HG02885 (cell line): ENCODE measurements at regions not wholly inside any gene's neighbourhood (a gene's known extent, or its start where the extent isn't known, plus 50 kb on each side); places are given as distances from the start of the nearest gene placed in this dataset.

Source experiments
- ATAC-seq: cut with Tn5 transposase; IDR thresholded peaks from one replicate; pipeline ENCODE4 v1.9.1; 2021; ENCODE audit warnings: mild to moderate bottlenecking; ENCODE audit not compliant: unreplicated experiment, poor library complexity

DNA sequence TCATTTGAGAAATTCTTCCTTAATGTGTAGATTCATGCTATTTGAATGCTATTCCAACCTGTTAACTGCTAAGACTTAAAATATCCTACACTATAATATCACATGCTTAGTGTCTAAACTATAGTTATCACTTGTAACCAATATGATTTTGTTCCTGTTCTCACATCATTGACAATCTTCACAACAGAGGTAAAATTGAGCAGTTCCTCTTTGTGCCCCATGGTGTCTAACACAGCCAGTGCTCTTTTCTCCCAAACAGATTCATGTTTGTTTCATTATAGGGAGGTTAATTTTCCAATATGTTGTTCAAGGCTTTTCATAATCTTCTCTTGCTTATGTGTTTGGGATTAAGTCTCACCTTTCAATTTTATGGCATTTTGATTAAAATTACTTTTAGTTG lies 591.1 kb downstream of the ZPLD1 start:
- no peak for ATAC-seq

DNA sequence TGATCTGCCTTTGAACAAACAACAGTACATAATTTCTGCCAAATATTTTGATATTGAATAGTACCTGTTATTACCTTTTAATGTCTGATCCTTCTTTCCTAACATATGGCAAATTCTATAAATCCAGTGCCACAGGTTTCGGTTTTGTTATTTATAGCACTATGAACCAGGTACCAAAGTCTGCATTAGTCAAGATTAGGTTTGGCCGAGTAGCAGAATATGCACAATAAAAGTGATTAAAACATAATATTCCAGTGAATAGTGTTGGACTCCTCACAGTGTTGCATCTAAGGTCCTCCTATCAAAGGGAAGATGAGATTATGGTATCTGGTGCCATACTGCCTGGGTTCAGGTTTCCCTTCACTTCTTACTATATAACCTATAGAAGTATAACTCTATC lies 599.0 kb downstream of the ZPLD1 start:
- no peak for ATAC-seq

DNA sequence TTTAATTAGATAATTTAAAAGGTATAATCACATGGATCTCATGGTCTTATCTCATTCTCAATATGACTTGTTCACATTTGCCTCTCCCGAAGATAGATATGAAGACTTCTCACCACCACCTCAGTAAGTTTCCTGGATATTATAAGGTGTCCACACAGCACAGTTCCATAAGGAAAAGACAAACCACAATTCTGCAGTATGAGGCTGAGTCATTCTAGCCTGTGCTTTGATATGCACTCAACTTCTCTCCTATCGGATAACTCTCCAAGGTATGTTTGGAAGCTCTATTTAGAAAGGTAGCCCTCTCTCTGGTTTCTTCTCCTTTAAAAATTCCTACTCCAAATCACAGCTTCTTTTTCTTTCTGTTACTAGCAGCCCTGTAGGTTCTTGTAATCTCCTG lies 612.8 kb downstream of the ZPLD1 start:
- no peak for ATAC-seq

DNA sequence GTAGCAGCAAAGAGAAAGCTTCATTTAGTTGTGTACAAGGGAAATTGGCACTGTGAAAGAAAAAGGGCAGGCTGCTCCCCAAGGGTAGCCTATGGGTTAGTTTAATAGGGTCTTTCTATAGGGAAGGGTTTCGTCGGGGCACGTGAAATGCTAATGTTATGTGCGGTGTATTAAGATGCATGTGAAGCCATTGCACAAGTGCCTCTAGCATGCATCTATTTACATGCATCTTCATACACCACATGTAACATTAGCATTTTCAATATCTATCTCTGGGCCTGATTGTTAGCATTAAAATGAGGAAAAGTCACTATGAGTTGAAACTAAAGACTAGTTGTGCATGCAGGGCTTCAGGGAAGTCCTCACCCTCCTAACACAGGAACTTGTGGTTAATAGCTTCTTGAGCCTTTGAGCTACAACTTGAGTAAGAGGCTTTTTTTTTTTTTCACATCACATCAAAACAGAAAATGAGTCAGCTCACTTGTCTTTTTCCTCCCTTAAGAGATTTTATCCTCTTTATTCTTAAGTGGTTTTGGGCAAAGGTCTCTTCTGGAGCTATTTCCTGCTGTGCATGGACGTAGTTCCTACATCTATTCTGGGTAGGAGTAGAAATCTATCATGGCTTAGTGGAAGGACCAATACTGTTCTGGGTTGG lies 613.4 kb downstream of the ZPLD1 start:
- no peak for ATAC-seq

DNA sequence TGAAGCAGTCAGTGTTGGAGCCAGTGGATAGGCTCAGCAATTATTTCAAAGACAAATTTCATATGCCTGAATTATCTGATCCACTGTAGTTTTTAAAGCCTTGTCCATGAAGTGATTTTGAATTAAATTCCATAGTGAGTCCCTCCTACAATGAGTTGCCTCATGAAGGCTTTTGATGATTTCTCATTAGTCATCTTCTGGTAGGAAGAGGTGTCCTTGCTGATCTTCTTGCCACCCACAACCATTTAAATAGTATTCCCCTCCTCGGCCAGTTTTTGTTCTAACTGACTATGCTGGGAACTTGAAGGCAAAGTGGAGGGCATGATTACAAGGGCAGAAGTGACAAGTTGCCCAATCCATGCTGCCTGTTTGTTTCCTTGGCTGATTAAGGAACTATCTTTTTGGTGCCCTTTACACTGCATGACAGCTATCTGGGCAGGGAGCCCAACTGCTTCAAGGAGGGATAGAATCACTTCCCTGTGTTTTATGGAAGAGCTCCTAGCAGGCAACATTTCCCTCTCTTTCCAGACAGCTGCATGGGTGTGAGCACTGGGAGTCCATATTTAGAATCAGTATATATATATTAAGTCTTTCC lies 617.5 kb downstream of the ZPLD1 start:
- no peak for ATAC-seq

DNA sequence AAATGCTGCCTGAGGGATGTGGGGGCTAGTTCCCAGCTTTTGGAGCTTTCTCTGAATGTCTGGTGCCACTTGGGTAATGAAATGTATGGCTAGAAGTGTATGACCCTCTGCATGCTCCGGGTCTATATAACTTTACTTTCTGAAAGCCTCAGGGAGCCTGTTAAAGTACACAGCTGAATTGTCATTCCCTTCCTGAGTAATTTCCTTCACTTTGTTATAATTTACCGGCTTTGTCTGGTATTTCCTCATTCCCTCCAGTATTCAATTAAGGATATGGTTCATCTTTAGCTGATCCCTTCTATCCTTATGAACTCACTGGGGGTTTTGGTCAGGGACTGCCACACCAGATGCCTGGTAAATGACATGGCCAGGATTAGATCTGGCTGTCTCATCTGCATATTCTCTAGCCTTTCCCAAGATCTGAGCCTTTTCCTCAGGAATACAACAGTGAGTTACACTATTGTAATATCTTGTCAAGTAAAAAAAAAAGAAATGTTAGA lies 620.3 kb downstream of the ZPLD1 start:
- ATAC-seq, result no peak

DNA sequence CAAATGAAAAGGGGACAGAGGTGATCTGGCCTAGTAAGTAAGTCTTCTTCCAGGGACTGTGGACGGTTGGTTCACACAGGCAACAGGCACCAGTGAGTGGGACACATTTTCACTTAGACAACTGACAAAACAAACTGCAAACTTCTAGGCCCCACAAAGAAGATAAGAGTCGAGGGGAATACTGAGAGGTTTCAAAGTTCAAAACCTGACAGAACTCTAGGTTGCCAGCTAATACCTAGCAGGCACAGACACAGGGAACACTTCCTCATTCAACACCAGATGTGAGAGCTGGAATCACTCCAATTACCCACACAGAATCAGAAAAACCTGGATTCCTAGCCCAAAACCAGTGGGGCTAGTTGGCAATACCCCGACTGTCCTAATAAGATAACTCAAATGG lies 621.7 kb downstream of the ZPLD1 start:
- no peak for ATAC-seq

DNA sequence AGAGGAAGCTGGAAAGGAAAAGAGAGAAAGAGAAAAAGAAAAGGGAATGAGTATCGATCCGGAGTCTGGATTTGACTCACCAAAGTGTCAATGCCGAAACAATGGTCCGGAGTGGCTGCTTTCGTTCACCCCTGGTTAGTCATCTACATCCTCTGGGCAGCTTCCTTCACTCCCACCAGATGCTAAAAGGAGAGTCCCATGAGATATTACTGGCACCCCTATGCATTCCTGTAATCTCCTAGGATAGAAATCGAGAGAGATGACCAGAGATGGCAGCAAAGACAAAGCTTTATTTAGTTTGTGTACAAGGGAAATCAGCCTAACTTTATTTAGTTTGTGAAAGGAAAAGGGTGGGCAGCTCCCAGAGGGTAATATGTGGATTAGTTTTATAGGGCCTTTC lies 622.2 kb downstream of the ZPLD1 start:
- no peak for ATAC-seq

DNA sequence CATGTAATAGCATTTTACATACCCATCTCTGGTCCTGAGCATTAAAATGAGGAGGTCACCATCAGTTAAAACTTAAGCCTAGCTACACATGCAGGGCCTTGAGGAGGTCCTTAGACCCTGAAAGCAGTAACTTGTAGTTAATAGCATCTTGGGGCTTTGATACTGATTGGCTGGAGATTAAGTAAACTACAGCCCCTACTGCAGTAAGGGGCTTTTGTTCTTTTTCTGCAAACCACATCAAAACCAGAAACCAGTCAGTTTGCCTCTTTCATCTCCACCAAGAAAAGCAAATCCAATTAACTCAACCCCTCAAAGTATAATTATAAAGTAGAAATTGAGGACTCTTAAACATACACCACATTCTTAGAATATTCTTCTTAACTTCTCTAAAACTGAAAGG lies 622.7 kb downstream of the ZPLD1 start:
- ATAC-seq, result no peak

DNA sequence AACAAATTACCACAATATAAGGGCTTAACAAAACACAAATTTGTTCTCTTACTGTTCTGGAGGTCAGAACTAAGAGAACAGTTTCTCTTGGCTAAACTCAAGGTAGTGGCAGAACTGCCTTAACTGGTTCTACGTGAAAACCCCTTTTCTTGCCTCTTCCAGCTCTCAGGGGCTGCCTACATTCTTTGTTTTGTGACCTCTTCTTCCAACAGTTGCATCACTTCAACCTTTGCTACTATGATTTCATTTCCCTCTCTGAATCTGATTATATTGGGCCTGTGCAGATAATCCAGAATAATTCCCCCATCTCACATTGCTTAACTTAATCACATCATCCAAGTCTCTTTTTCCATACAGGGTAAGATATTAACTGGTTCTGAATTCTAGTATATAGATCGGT lies 624.6 kb downstream of the ZPLD1 start:
- no peak for ATAC-seq

DNA sequence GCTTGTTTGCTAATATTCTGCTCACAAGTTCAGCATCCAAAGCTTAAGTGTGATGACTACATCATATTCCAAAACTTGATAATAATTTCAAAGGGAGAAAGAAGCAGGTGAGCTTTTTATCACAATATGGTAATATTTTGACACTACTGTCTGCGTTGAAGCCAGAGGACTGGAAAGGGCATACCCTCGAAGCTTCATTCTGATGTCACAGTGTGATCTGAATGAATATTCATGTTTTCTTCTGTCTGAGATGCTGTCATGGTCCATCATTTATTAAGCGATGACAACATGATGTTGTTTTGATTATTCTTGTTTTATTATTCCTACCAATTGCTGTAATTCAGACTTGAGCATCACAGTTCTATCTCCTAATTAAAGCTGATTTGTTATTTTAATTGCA lies 625.4 kb downstream of the ZPLD1 start:
- ATAC-seq, result no peak

DNA sequence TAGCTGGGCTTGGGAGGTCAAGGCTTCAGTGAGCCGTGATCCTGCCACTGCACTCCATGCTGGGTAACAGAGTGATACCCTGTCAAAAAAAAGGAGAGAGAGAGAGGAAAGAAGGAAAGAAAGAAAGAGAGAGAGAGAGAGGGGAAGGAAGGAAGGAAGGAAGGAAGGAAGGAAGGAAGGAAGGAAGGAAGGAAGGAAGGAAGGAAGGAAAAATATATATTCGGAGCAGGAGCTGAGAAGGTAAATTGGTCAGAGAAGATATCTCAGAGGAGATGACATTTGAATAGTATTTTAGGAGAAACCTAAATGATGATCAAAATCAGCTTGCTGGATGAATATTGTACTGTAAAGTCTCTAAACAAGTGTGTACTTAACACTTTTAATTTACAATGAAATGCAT lies 633.1 kb downstream of the ZPLD1 start:
- no peak for ATAC-seq

DNA sequence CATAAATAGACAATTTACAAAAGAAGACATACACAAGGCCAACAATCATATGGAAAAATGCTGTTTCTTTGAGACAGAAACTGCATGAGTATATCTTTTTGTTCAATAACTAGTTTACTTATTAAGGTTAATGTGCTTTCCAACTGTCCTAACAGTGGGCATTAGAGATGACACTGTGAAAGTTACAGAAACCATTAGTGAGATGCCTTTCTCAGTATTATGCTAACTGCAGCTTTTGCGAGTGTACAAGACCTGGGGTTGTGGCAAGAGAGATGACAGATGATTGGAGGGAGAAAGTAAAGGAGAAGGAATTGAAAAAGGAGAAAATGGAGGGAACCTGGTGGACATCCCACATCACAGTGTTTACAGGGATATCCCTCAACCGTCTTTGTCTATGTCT lies 640.5 kb downstream of the ZPLD1 start:
- ATAC-seq, result no peak

DNA sequence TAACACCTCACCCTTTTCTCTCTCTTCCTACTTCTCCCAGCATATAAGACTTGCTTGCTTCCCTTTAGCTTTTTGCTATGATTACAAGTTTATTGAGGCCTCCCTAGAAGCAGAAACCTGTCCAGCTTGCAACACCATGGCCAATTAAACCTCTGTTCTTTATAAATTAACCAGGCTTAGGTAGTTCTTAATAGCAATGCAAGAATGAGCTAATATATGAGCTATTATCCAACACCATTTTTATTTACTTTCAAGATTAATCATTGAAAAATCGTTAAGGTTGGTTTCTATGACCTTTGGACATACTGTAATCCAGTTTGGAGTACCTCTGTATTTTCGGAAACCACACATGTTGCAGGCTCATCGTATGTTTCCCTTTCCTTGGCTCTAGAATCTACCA lies 643.1 kb downstream of the ZPLD1 start:
- no peak for ATAC-seq

DNA sequence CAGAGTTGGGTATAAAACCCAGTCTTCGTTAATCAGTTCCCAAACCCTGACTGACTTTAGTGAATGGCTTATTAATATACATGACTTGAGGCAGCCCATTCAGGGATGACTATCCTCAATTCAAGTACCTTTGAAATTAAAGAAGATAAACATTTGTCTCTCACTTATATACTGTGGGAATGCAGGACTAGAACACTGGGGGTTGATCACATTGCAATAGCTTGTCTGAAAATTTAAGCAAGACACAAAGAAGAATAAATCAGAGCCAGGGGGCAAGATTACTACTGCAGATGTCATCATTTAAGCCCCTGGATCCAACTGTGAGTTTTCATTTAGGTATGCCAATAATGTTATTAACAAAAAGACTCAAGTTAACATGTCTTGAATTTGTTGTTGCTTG lies 647.7 kb downstream of the ZPLD1 start:
- no peak for ATAC-seq

DNA sequence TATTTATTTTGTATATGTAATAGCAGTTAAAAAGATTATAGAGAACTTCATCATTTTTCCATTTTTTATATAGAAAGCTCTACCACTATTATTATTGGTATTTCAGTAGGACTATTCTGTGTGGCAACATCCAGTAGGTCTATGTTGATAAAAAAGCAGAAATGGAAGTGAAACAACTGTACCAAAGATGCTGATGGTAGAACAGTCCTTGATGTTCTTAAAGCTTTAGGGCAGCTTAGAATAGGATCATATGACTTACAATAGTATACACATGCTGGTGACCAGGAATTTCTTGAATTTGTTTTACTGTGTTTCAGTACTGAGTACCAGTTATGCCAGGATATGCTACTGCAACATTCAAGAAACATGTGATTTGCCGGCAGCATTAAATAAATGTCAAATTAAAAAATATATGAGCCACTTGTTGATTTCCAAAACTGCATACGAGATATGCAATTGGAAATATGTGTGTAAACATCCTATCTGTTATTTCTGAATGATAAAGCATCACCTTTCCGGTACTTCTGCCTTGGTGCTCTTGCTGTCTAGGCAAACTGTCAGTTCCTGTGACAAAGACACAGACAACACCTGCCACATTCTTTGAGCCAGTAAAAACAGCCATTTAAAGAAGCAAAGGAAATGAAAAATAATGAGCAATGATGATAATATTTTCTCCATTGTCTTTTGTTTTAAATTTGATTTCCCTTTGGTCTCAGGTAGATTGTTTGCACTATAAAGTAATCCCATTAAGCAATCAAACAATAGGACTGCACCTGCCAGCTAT lies 649.2 kb downstream of the ZPLD1 start:
- no peak for ATAC-seq

DNA sequence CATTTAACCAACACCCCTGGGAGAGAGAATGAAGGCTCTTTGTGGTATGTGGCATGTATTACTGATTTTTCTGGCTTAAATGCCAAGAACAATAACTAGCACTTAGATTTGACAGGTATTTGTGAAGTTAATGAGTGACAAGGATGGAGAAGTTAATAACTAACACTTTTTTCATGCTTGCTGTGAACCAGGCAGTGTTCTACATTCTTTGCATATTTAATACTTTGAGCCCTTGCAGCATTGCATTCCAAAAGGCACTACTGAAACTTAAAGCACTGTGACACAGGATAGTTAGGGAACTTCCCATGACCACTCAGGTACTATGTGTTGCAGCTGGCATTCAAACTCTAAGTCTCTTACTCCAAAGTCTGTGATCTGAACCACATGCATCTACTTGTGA lies 650.6 kb downstream of the ZPLD1 start:
- ATAC-seq, result no peak

DNA sequence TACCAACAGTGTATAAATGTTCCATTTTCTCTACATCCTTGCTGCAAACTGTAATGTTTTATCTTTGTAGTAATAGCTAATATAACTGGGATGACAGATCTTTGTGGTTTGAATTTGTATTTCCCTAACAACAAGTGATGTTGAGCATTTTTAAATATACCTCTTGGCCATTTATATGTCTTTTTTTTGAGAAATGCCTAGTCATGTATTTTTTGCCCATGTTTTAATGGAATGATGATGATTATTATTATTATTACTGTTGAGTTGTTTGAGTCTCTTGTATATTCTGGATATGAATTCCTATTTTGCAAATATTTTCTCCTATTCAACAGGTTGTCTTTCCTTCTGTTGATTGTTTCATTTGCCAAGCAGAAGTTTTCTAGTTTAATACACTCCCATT lies 654.9 kb downstream of the ZPLD1 start:
- no peak for ATAC-seq

DNA sequence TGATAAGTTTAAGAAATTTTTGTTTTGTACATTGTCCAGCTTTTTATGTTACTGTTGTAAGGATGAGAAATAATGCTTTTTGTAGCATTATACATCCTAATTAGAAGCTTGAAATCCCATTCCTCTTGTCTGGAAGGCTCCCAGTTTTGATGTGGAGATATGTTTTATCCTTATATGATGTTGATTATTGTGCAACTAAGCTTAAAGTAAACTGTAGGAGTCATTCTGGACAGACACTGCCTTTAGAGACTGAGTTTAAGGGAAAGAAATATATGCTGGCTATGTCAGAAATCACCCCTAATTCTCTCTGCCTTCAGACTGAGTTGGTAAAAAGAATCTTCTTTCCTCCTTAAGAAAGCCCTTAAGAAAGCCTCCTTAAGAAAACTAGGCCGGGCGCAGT lies 670.4 kb downstream of the ZPLD1 start:
- ATAC-seq, result no peak

DNA sequence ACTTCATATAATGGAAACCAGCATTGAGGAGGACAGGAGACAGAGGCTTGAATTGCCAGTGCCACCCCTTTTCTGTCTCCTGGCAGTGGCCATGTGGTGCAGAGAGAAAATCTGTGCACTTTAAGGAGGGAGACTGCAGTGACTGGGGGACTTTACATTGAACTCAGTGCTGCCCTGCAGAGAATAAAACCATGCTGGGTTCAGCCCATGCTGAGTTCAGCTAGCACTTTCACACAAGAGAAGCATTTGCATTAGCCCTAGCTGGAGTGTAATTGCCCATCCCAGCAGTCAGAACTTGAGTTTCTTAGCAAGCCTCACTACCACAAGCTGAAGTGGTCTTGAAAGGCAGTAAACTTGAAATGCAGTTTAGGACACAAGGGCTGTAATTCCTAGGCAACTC lies 677.5 kb downstream of the ZPLD1 start:
- no peak for ATAC-seq

DNA sequence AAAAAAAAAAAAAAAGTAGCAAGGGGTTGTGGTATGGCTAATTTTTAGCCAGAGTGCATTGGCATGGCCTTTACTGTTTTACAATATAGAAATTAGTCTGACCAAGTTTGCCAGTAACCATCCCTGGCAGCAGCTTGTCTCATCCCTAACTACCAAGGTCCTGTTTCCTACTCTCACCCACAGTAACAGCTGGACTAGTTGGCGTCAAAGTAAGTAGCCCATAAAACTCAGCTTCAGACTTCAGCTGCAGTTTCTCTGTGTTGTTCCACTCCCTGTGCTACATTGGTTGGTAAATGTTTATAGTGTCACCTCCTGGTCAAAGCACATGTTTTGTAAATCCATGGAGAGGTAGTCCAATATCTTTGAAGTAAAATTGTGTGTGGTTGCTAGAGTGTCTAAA lies 691.3 kb downstream of the ZPLD1 start:
- ATAC-seq, result no peak
